K562 (cell line): ENCODE measurements at regions not wholly inside any gene's neighbourhood (a gene's known extent, or its start where the extent isn't known, plus 50 kb on each side); places are given as distances from the start of the nearest gene placed in this dataset.

ENCODE experiments used
- CTCF ChIP-seq, 3 experiments: IDR thresholded peaks in 2 of 3; conservative IDR thresholded peaks in 1 of 3; 2 replicates each; pipeline ENCODE4 v1.5.1; 2011 to 2012; ENCODE audit warnings: low read length in 3 of 3, mild to moderate bottlenecking in 3 of 3, control low read depth in 2 of 3, improper control_type of control experiment in 1 of 3, inconsistent platforms in 1 of 3, low read depth in 1 of 3, mixed read lengths in 1 of 3, moderate library complexity in 1 of 3; ENCODE audit not compliant: insufficient read depth in 2 of 3
- MGA ChIP-seq: fragments of 450-650 bp; IDR thresholded peaks from 2 replicates; pipeline ENCODE4 v1.6.1; 2016; ENCODE audit warnings: mild to moderate bottlenecking, moderate library complexity
- PHF20 ChIP-seq: fragments of 450-650 bp; IDR thresholded peaks from 2 replicates; pipeline ENCODE4 v1.6.1; 2018; ENCODE audit not compliant: partially characterized antibody
- PTBP1 ChIP-seq: fragments of 200-400 bp; formaldehyde crosslinking; IDR thresholded peaks from 2 replicates; pipeline ENCODE4 v1.6.1; 2017; ENCODE audit warnings: low read depth, low read length
- RBM39 ChIP-seq: fragments of 200-400 bp; formaldehyde crosslinking; optimal IDR thresholded peaks from 2 replicates; pipeline ENCODE3; 2018; ENCODE audit warnings: low read depth, low read length
- TEAD4 ChIP-seq, 2 experiments: sonication (generic) in 1 of 2; formaldehyde crosslinking in 1 of 2; IDR thresholded peaks; 2 replicates each; pipeline versions ENCODE4 v1.6.1 to v1.8.0; 2012 to 2022; ENCODE audit warnings: borderline replicate concordance in 1 of 2, inconsistent platforms in 1 of 2, low read length in 1 of 2, mild to moderate bottlenecking in 1 of 2, missing genetic modification reagents in 1 of 2
- U2AF1 ChIP-seq: fragments of 200-400 bp; formaldehyde crosslinking; optimal IDR thresholded peaks from 2 replicates; pipeline ENCODE3; 2017; ENCODE audit warnings: mild to moderate bottlenecking, low read depth, low read length, moderate library complexity

- TF ChIP-seq MGA, result peak; percentile 64
- no peak for TF ChIP-seq PTBP1
- TF ChIP-seq CTCF (IDR thresholded peaks at IDR 0.05 in 2 of 3, conservative IDR thresholded peaks at IDR 0.05 in 1 of 3; ENCODE audit: insufficient read depth in 2 of 3, low read depth in 1 of 3, low read length in 3 of 3), result peak in 1 of 3 experiments; percentile 11; a peak in 1 of 6 replicates
- TF ChIP-seq PHF20, result no peak
- peak; percentile 33; the same call in 1 of the 2 replicates for TF ChIP-seq TEAD4 (IDR thresholded peaks at IDR 0.05; ENCODE audit: low read length)
- no peak for TF ChIP-seq TEAD4 (CRISPR knock-in tag; IDR thresholded peaks at IDR 0.05; ENCODE audit: borderline replicate concordance)
- no peak for TF ChIP-seq RBM39
- no peak for TF ChIP-seq U2AF1
Measured at GRCh38 chr2:242098445-242099128, 229.1 kb downstream of the RTP5 start (continued).
